A549 (cell line): ENCODE measurements at regions not wholly inside any gene's neighbourhood (a gene's known extent, or its start where the extent isn't known, plus 50 kb on each side); places are given as distances from the start of the nearest gene placed in this dataset.

Experiments
- ATAC-seq, 2 experiments: fragments of 200-7000 bp in 1 of 2; fragments of >200 bp in 1 of 2; cut with Nextera tagmentation in 1 of 2; cut with Tn5 transposase in 1 of 2; 3 replicates each; pipeline versions ENCODE4 v1.8.0 to v1.9.1; 2018 to 2020; ENCODE audit warnings: mild to moderate bottlenecking in 1 of 2, moderate library complexity in 1 of 2
- CTCF ChIA-PET: fragments of 300-600 bp; sonication (Branson Sonifier 250); formaldehyde crosslinking; extraction: SDS; loops from one replicate; lab custom pipeline; 2021; ENCODE audit warnings: antibody characterized with exemption, inconsistent platforms; lab: Yijun Ruan, JAX
- POLR2A ChIA-PET: fragments of 350-600 bp; formaldehyde crosslinking; extraction: SDS; loops from one replicate; lab custom pipeline; 2021; ENCODE audit warnings: antibody characterized with exemption, inconsistent platforms; lab: Yijun Ruan, JAX
- DNase-seq, 2 experiments: peaks; one replicate each; pipeline versions ENCODE4 v3.0.0 to v3.0.0-alpha.2; 2011 to 2016; ENCODE audit warnings: low read depth in 1 of 2, low spot score in 1 of 2
- FAIRE-seq: peaks from 2 replicates; lab custom pipeline; 2011; peaks lifted over from hg19 to GRCh38; lab: Jason Lieb, UNC
- H3K27ac ChIP-seq, 2 experiments: fragments of >200 bp; sonication (Bioruptor Twin); formaldehyde crosslinking; 3 replicates each; pipeline ENCODE4 v1.5.1; 2016 to 2017
- H3K4me1 ChIP-seq: fragments of >200 bp; sonication (Bioruptor Twin); formaldehyde crosslinking; 3 replicates; pipeline ENCODE4 v1.6.1; 2016
- H3K4me2 ChIP-seq: fragments of >200 bp; sonication (Bioruptor Twin); formaldehyde crosslinking; 3 replicates; pipeline ENCODE4 v1.6.1; 2016
- H3K4me3 ChIP-seq: fragments of >200 bp; sonication (Bioruptor Twin); formaldehyde crosslinking; 3 replicates; pipeline ENCODE4 v1.5.1; 2016
- H3K9me3 ChIP-seq: fragments of >200 bp; sonication (Bioruptor Twin); formaldehyde crosslinking; 3 replicates; pipeline ENCODE4 v1.6.1; 2016
- BHLHE40 ChIP-seq: IDR thresholded peaks from 2 replicates; pipeline ENCODE4 v1.6.1; 2012; ENCODE audit warnings: low read depth, low read length, inconsistent platforms
- CBX2 ChIP-seq: fragments of 200-600 bp; sonication (generic); IDR thresholded peaks from 2 replicates; pipeline ENCODE4 v1.6.1; 2016; ENCODE audit warnings: low read depth, mild to moderate bottlenecking, borderline replicate concordance
- CBX8 ChIP-seq: fragments of 200-600 bp; sonication (generic); IDR thresholded peaks from 2 replicates; pipeline ENCODE4 v1.6.1; 2016
- CEBPB ChIP-seq, 2 experiments: fragments of >200 bp in 1 of 2; sonication (Bioruptor Twin) in 1 of 2; formaldehyde crosslinking in 1 of 2; IDR thresholded peaks; 2 replicates each; pipeline ENCODE4 v1.6.1; 2012 to 2016
- ELK1 ChIP-seq: fragments of 150-350 bp; IDR thresholded peaks from 2 replicates; pipeline ENCODE4 v1.6.1; 2014; ENCODE audit warnings: low read depth, mild to moderate bottlenecking, low read length
- EP300 ChIP-seq, 2 experiments: fragments of >200 bp; sonication (Bioruptor Twin); formaldehyde crosslinking; IDR thresholded peaks; 2 replicates in 1 of 2; 3 replicates in 1 of 2; pipeline ENCODE4 v1.6.1; 2016 to 2017
- ESRRA ChIP-seq: fragments of 150-350 bp; IDR thresholded peaks from 2 replicates; pipeline ENCODE4 v1.6.1; 2014; ENCODE audit warnings: mild to moderate bottlenecking, low read length, borderline replicate concordance
- FOSB ChIP-seq: fragments of 250-450 bp; sonication (Bioruptor Pico); IDR thresholded peaks from 2 replicates; pipeline ENCODE4 v1.5.0; 2020; ENCODE audit warnings: mild to moderate bottlenecking, moderate library complexity
- FOSL2 ChIP-seq, 2 experiments: fragments of 450-650 bp in 1 of 2; fragments of >200 bp in 1 of 2; sonication (Bioruptor Twin) in 1 of 2; formaldehyde crosslinking; IDR thresholded peaks; 2 replicates each; pipeline versions ENCODE4 v1.5.0 to v1.6.1; 2016 to 2020; ENCODE audit warnings: mild to moderate bottlenecking in 1 of 2, moderate library complexity in 1 of 2
- GATA3 ChIP-seq: IDR thresholded peaks from 2 replicates; pipeline ENCODE4 v1.6.1; 2012; ENCODE audit warnings: borderline replicate concordance
- HOXB13 ChIP-seq: fragments of 250-450 bp; sonication (Bioruptor Pico); IDR thresholded peaks from 2 replicates; pipeline ENCODE4 v1.5.0; 2020; ENCODE audit warnings: low read depth, mild to moderate bottlenecking, moderate library complexity
- HOXB5 ChIP-seq: fragments of 250-450 bp; sonication (Bioruptor Pico); IDR thresholded peaks from 2 replicates; pipeline ENCODE4 v1.5.0; 2020; ENCODE audit warnings: mild to moderate bottlenecking, moderate library complexity
- JUN ChIP-seq, 2 experiments: fragments of >200 bp; sonication (Bioruptor Twin); formaldehyde crosslinking; IDR thresholded peaks; 2 replicates in 1 of 2; 3 replicates in 1 of 2; pipeline ENCODE4 v1.6.1; 2016 to 2017
- JUNB ChIP-seq: fragments of >200 bp; sonication (Bioruptor Twin); formaldehyde crosslinking; IDR thresholded peaks from 2 replicates; pipeline ENCODE4 v1.6.1; 2016
- KDM5A ChIP-seq: fragments of 200-600 bp; sonication (generic); IDR thresholded peaks from 2 replicates; pipeline ENCODE4 v1.6.1; 2016; ENCODE audit warnings: antibody characterized with exemption, mild to moderate bottlenecking
- MAFK ChIP-seq: fragments of 450-650 bp; IDR thresholded peaks from 2 replicates; pipeline ENCODE4 v1.6.1; 2014; ENCODE audit not compliant: partially characterized antibody
- NPAS2 ChIP-seq: fragments of 250-450 bp; sonication (Bioruptor Pico); IDR thresholded peaks from 2 replicates; pipeline ENCODE4 v1.8.0; 2022; ENCODE audit warnings: mild to moderate bottlenecking, moderate library complexity, borderline replicate concordance
- PHF8 ChIP-seq: fragments of 200-600 bp; sonication (generic); IDR thresholded peaks from 2 replicates; pipeline ENCODE4 v1.6.1; 2016; ENCODE audit warnings: low read depth, mild to moderate bottlenecking, antibody characterized with exemption, moderate library complexity, borderline replicate concordance
- POLR2A ChIP-seq: IDR thresholded peaks from 2 replicates; pipeline ENCODE4 v1.6.1; 2012; ENCODE audit warnings: mild to moderate bottlenecking, low read length
- SREBF2 ChIP-seq: fragments of 450-650 bp; IDR thresholded peaks from 2 replicates; pipeline ENCODE4 v1.6.1; 2014; ENCODE audit warnings: mild to moderate bottlenecking, moderate library complexity
- USF2 ChIP-seq: fragments of 450-650 bp; IDR thresholded peaks from 2 replicates; pipeline ENCODE4 v1.6.1; 2014; ENCODE audit warnings: antibody characterized with exemption
- WGBS: methylation state at CpG from one replicate; pipeline ENCODE4 v1.1.6; 2017; ENCODE audit errors: missing lambda C conversion rate; 5-methylcytosine and 5-hydroxymethylcytosine counted together
- TF ChIP-seq, protein P1 (sequence below): fragments of 250-450 bp; sonication (Bioruptor Pico); IDR thresholded peaks from 2 replicates; pipeline ENCODE4 v1.5.0; 2021; ENCODE audit warnings: mild to moderate bottlenecking, moderate library complexity, borderline replicate concordance
- TF ChIP-seq, protein P2 (sequence below): fragments of >200 bp; sonication (Bioruptor Twin); formaldehyde crosslinking; IDR thresholded peaks from 2 replicates; pipeline ENCODE4 v1.6.1; 2016
- TF ChIP-seq, protein P3 (sequence below): fragments of 200-600 bp; sonication (generic); IDR thresholded peaks from 2 replicates; pipeline ENCODE4 v1.6.1; 2016; ENCODE audit warnings: antibody characterized with exemption, mild to moderate bottlenecking, moderate library complexity

GRCh38 chr13:64909184-64909583, 2321.0 kb downstream of the PCDH9 start (continued):
- TF ChIP-seq HOXB13 = no peak
- TF ChIP-seq, all 56 proteins: peak for 0

- ATAC-seq (no peak), FAIRE-seq (no peak), DNase-seq (no peak)
- Histone ChIP-seq H3K27ac (no peak overlapping the region), H3K4me1 (no peaks in the 10 kb centered on the region), H3K4me2 (no peak overlapping the region), H3K4me3 (no peak overlapping the region), H3K9me3 (no peaks in the 10 kb centered on the region)
- no peak for TF ChIP-seq POLR2A
- no peak for TF ChIP-seq JUNB
- TF ChIP-seq BHLHE40 = no peak
- TF ChIP-seq ELK1 = no peak
- no peak for TF ChIP-seq ESRRA
- no peak for TF ChIP-seq FOSL2 (IDR thresholded peaks at IDR 0.05)
- TF ChIP-seq FOSL2 (CRISPR knock-in tag; IDR thresholded peaks at IDR 0.05) = no peak
- TF ChIP-seq HOXB5 = no peak
- no peak for TF ChIP-seq MAFK
- no peak for TF ChIP-seq EP300 (IDR thresholded peaks at IDR 0.05)
- TF ChIP-seq PHF8 = no peak
- no CpG with 5 or more reads among the region's 2 CpGs for WGBS
- POLR2A ChIA-PET = no interaction called here
- CTCF ChIA-PET = no interaction called here
These were observed 2330.1 kb downstream of the PCDH9 start for GRCh38 chr13:64900039-64900438.

DNA sequence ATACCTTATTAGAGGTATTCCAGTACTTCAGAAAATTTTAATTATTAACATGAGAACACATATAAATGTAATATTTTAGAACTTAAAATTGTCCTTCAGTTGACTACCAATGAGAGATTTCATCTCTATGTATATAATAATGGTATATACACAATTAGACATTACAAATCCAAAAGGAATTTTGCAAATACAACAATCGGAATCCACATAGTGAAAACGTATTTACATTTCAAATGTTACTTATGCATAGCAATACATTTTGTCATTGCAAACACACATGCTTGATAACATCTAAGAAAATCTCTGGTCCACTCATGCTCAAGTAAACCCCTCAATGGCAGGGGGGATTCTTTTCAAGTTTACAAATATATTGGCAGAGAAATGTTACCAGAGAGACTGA, 2345.2 kb downstream of the PCDH9 start:
- no peak for FAIRE-seq
- no peaks in the 10 kb centered on the region for H3K4me1 ChIP-seq
- TF ChIP-seq KDM5A (no peak), CBX8 (no peak), CEBPB (IDR thresholded peaks at IDR 0.05) (no peak), ELK1 (no peak), NPAS2 (CRISPR knock-in tag) (no peak), GATA3 (no peak), USF2 (no peak)
- TF ChIP-seq, protein P1, sequence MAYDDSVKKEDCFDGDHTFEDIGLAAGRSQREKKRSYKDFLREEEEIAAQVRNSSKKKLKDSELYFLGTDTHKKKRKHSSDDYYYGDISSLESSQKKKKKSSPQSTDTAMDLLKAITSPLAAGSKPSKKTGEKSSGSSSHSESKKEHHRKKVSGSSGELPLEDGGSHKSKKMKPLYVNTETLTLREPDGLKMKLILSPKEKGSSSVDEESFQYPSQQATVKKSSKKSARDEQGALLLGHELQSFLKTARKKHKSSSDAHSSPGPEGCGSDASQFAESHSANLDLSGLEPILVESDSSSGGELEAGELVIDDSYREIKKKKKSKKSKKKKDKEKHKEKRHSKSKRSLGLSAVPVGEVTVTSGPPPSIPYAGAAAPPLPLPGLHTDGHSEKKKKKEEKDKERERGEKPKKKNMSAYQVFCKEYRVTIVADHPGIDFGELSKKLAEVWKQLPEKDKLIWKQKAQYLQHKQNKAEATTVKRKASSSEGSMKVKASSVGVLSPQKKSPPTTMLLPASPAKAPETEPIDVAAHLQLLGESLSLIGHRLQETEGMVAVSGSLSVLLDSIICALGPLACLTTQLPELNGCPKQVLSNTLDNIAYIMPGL (CRISPR knock-in tag) = no peak
- TF ChIP-seq, all 56 proteins: peak for 0
- Histone ChIP-seq H3K9me3 (no peaks in the 10 kb centered on the region), H3K4me2 (no peak overlapping the region), H3K27ac (no peak overlapping the region), H3K4me3 (no peak overlapping the region)
- 8% methylated on average over 2 of the region's 2 CpGs for WGBS
- ChIA-PET CTCF (no interaction called here), POLR2A (no interaction called here)
- ATAC-seq (no peak), DNase-seq (no peak)

GRCh38 chr13:64877176-64877575, 2353.0 kb downstream of the PCDH9 start:
- FAIRE-seq = no peak
- no peak for TF ChIP-seq CBX2
- TF ChIP-seq JUN (IDR thresholded peaks at IDR 0.05) = no peak
- no peak for TF ChIP-seq FOSL2 (IDR thresholded peaks at IDR 0.05)
- TF ChIP-seq FOSL2 (CRISPR knock-in tag; IDR thresholded peaks at IDR 0.05) = no peak
- no peak for TF ChIP-seq FOSB (CRISPR knock-in tag)
- TF ChIP-seq, protein P2, sequence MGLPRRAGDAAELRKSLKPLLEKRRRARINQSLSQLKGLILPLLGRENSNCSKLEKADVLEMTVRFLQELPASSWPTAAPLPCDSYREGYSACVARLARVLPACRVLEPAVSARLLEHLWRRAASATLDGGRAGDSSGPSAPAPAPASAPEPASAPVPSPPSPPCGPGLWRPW = no peak
- TF ChIP-seq, protein P3, sequence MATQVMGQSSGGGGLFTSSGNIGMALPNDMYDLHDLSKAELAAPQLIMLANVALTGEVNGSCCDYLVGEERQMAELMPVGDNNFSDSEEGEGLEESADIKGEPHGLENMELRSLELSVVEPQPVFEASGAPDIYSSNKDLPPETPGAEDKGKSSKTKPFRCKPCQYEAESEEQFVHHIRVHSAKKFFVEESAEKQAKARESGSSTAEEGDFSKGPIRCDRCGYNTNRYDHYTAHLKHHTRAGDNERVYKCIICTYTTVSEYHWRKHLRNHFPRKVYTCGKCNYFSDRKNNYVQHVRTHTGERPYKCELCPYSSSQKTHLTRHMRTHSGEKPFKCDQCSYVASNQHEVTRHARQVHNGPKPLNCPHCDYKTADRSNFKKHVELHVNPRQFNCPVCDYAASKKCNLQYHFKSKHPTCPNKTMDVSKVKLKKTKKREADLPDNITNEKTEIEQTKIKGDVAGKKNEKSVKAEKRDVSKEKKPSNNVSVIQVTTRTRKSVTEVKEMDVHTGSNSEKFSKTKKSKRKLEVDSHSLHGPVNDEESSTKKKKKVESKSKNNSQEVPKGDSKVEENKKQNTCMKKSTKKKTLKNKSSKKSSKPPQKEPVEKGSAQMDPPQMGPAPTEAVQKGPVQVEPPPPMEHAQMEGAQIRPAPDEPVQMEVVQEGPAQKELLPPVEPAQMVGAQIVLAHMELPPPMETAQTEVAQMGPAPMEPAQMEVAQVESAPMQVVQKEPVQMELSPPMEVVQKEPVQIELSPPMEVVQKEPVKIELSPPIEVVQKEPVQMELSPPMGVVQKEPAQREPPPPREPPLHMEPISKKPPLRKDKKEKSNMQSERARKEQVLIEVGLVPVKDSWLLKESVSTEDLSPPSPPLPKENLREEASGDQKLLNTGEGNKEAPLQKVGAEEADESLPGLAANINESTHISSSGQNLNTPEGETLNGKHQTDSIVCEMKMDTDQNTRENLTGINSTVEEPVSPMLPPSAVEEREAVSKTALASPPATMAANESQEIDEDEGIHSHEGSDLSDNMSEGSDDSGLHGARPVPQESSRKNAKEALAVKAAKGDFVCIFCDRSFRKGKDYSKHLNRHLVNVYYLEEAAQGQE = no peak
- no peak for TF ChIP-seq SREBF2

More at GRCh38 chr13:64877176-64877575, 2353.0 kb downstream of the PCDH9 start:
- H3K9me3 ChIP-seq = no peaks in the 10 kb centered on the region
- DNase-seq = no peak
- ATAC-seq = no peak
- ChIA-PET POLR2A (no interaction called here), CTCF (no interaction called here)
- no peak overlapping the region for H3K4me3 ChIP-seq
- H3K4me2 ChIP-seq = no peak overlapping the region
- no peak overlapping the region for H3K27ac ChIP-seq
- H3K4me1 ChIP-seq = no peaks in the 10 kb centered on the region
- 63% methylated on average over 3 of the region's 3 CpGs for WGBS
